GM18909 (cell line): ENCODE measurements at regions not wholly inside any gene's neighbourhood (a gene's known extent, or its start where the extent isn't known, plus 50 kb on each side); places are given as distances from the start of the nearest gene placed in this dataset.
"Not testable (repeated sequence)": the region's sequence is repeated elsewhere in the genome, so short reads cannot be mapped to it uniquely, and the experiment has no call there.

ENCODE experiments used
- ATAC-seq: cut with Tn5 transposase; IDR thresholded peaks from one replicate; pipeline ENCODE4 v1.9.1; 2021; ENCODE audit warnings: mild to moderate bottlenecking; ENCODE audit not compliant: unreplicated experiment, poor library complexity

GRCh38 chr2:81043681-81044080 lies 739.1 kb upstream of the LRRTM1 start:
- no peak for ATAC-seq

GRCh38 chr2:81007104-81007503 lies 702.6 kb upstream of the LRRTM1 start:
- no peak for ATAC-seq

- ATAC-seq: no peak
Measured at GRCh38 chr2:81002906-81003305, 698.4 kb upstream of the LRRTM1 start.

- ATAC-seq: no peak
Measured at GRCh38 chr2:80987466-80987865, 682.9 kb upstream of the LRRTM1 start.

GRCh38 chr2:80969900-80970299 lies 665.3 kb upstream of the LRRTM1 start:
- no peak for ATAC-seq

- no peak for ATAC-seq
Measured at GRCh38 chr2:80968450-80968849, 663.9 kb upstream of the LRRTM1 start.

GRCh38 chr2:80947601-80948130 lies 643.1 kb upstream of the LRRTM1 start:
- ATAC-seq: no peak

- no peak for ATAC-seq
Measured at GRCh38 chr2:80943487-80943886, 638.9 kb upstream of the LRRTM1 start.

GRCh38 chr2:80942766-80943165 lies 638.2 kb upstream of the LRRTM1 start:
- no peak for ATAC-seq

- no peak for ATAC-seq
Measured at GRCh38 chr2:80938463-80938862, 633.9 kb upstream of the LRRTM1 start.

GRCh38 chr2:80931820-80932219 lies 627.3 kb upstream of the LRRTM1 start:
- ATAC-seq: not testable (repeated sequence)

GRCh38 chr2:80930777-80931176 lies 626.2 kb upstream of the LRRTM1 start:
- no peak for ATAC-seq

GRCh38 chr2:80926168-80926567 lies 621.6 kb upstream of the LRRTM1 start:
- no peak for ATAC-seq

- no peak for ATAC-seq
Measured at GRCh38 chr2:80896576-80896975, 592.0 kb upstream of the LRRTM1 start.

GRCh38 chr2:80894486-80894885 lies 589.9 kb upstream of the LRRTM1 start:
- no peak for ATAC-seq

- ATAC-seq: no peak
Measured at GRCh38 chr2:80893711-80894110, 589.2 kb upstream of the LRRTM1 start.

- ATAC-seq: no peak
Measured at GRCh38 chr2:80889009-80889408, 584.5 kb upstream of the LRRTM1 start.

GRCh38 chr2:80887841-80888378 lies 583.4 kb upstream of the LRRTM1 start:
- ATAC-seq: no peak

GRCh38 chr2:80874374-80874773 lies 569.8 kb upstream of the LRRTM1 start:
- ATAC-seq: no peak

- no peak for ATAC-seq
Measured at GRCh38 chr2:80869858-80870438, 565.4 kb upstream of the LRRTM1 start.

- ATAC-seq: no peak
Measured at GRCh38 chr2:80863147-80863714, 558.7 kb upstream of the LRRTM1 start.

- ATAC-seq: no peak
Measured at GRCh38 chr2:80858965-80859364, 554.4 kb upstream of the LRRTM1 start.
